ENCODE measurements at regions not wholly inside any gene's neighbourhood (a gene's known extent, or its start where the extent isn't known, plus 50 kb on each side); places are given as distances from the start of the nearest gene placed in this dataset.

- TF ChIP-seq, protein P1, sequence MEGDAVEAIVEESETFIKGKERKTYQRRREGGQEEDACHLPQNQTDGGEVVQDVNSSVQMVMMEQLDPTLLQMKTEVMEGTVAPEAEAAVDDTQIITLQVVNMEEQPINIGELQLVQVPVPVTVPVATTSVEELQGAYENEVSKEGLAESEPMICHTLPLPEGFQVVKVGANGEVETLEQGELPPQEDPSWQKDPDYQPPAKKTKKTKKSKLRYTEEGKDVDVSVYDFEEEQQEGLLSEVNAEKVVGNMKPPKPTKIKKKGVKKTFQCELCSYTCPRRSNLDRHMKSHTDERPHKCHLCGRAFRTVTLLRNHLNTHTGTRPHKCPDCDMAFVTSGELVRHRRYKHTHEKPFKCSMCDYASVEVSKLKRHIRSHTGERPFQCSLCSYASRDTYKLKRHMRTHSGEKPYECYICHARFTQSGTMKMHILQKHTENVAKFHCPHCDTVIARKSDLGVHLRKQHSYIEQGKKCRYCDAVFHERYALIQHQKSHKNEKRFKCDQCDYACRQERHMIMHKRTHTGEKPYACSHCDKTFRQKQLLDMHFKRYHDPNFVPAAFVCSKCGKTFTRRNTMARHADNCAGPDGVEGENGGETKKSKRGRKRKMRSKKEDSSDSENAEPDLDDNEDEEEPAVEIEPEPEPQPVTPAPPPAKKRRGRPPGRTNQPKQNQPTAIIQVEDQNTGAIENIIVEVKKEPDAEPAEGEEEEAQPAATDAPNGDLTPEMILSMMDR (IDR thresholded peaks at IDR 0.05): no peak
- TF ChIP-seq POLR2A (IDR thresholded peaks at IDR 0.05) (no peak), POLR2AphosphoS5 (IDR thresholded peaks at IDR 0.05) (no peak)
Observed at GRCh38 chr14:66330228-66330627, 155.9 kb upstream of the CCDC196 start.
